HCT116 (cell line): ENCODE measurements at regions not wholly inside any gene's neighbourhood (a gene's known extent, or its start where the extent isn't known, plus 50 kb on each side); places are given as distances from the start of the nearest gene placed in this dataset.

Source experiments
- EZH2 ChIP-seq: fragments of 200-600 bp; sonication (generic); IDR thresholded peaks from 2 replicates; pipeline ENCODE4 v1.6.1; 2017; ENCODE audit warnings: antibody characterized with exemption, mixed run types
- EZH2phosphoT487 ChIP-seq: fragments of 200-600 bp; IDR thresholded peaks from 2 replicates; pipeline ENCODE4 v1.6.1; 2018; ENCODE audit warnings: antibody characterized with exemption, borderline replicate concordance
- JUND ChIP-seq: IDR thresholded peaks from 2 replicates; pipeline ENCODE4 v1.6.1; 2012
- MAX ChIP-seq: IDR thresholded peaks from 2 replicates; pipeline ENCODE4 v1.6.1; 2012
- POLR2A ChIP-seq: IDR thresholded peaks from 2 replicates; pipeline ENCODE4 v1.7.0; 2011; ENCODE audit warnings: borderline replicate concordance; ENCODE audit not compliant: insufficient read depth, insufficient read length; ENCODE audit errors: extremely low read depth
- RAD21 ChIP-seq: IDR thresholded peaks from 2 replicates; pipeline ENCODE4 v1.6.1; 2012; ENCODE audit warnings: low read depth, mild to moderate bottlenecking
- SIN3A ChIP-seq: IDR thresholded peaks from 2 replicates; pipeline ENCODE4 v1.6.1; 2012; ENCODE audit warnings: low read depth
- TCF7L2 ChIP-seq: IDR thresholded peaks from 2 replicates; pipeline ENCODE4 v1.7.0; 2011; ENCODE audit warnings: borderline replicate concordance, inconsistent platforms; ENCODE audit not compliant: insufficient read depth, insufficient read length; ENCODE audit errors: extremely low read depth
- YY1 ChIP-seq: IDR thresholded peaks from 2 replicates; pipeline ENCODE4 v1.6.1; 2011; ENCODE audit warnings: low read length, low read depth, moderate library complexity, mild to moderate bottlenecking; ENCODE audit not compliant: insufficient replicate concordance; ENCODE audit errors: extremely low read depth
- ZNF274 ChIP-seq: fragments of 200-500 bp; sonication (Bioruptor generic); IDR thresholded peaks from 2 replicates; pipeline ENCODE4 v1.6.1; 2014; ENCODE audit warnings: mild to moderate bottlenecking, low read depth, low read length, inconsistent platforms
- TF ChIP-seq, protein P1 (sequence below), 3 experiments: fragments of 200-600 bp in 1 of 3; sonication (generic) in 1 of 3; IDR thresholded peaks in 2 of 3; conservative IDR thresholded peaks in 1 of 3; 2 replicates each; pipeline ENCODE4 v1.5.1; 2012 to 2017; ENCODE audit warnings: low read depth in 2 of 3, low read length in 2 of 3, antibody characterized with exemption in 1 of 3, borderline replicate concordance in 1 of 3, control low read depth in 1 of 3, mild to moderate bottlenecking in 1 of 3, mixed read lengths in 1 of 3, mixed run types in 1 of 3, moderate library complexity in 1 of 3; ENCODE audit not compliant: insufficient read depth in 1 of 3
- TF ChIP-seq, protein P2 (sequence below): IDR thresholded peaks from 2 replicates; pipeline ENCODE4 v1.6.1; 2012; ENCODE audit warnings: low read depth

DNA sequence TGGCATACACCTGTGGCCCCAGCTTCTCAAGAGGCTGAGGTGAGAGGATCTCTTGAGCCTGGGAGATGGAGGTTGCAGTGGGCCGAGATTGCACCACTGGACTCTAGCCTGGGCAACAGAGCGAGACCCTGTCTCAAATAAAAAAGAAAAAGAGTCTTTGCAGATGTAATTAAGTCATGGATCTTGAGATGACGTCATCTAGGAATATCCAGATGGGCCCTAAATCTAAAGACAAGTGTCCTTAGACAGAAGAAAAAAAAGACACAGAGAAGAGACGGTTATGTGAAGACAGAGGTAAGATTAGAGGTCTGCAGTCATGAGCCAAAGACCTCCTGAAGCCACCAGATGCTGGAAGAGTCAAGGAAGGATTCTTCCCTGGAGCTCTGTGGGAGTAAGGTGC is 74.3 kb downstream of the RHOB start:
- TF ChIP-seq POLR2A (no peak), YY1 (no peak), MAX (no peak), SIN3A (no peak), TCF7L2 (no peak), EZH2phosphoT487 (no peak), ZNF274 (no peak), EZH2 (no peak), RAD21 (no peak), JUND (no peak)
- TF ChIP-seq, protein P1, sequence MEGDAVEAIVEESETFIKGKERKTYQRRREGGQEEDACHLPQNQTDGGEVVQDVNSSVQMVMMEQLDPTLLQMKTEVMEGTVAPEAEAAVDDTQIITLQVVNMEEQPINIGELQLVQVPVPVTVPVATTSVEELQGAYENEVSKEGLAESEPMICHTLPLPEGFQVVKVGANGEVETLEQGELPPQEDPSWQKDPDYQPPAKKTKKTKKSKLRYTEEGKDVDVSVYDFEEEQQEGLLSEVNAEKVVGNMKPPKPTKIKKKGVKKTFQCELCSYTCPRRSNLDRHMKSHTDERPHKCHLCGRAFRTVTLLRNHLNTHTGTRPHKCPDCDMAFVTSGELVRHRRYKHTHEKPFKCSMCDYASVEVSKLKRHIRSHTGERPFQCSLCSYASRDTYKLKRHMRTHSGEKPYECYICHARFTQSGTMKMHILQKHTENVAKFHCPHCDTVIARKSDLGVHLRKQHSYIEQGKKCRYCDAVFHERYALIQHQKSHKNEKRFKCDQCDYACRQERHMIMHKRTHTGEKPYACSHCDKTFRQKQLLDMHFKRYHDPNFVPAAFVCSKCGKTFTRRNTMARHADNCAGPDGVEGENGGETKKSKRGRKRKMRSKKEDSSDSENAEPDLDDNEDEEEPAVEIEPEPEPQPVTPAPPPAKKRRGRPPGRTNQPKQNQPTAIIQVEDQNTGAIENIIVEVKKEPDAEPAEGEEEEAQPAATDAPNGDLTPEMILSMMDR (IDR thresholded peaks at IDR 0.05 in 2 of 3, conservative IDR thresholded peaks at IDR 0.05 in 1 of 3; ENCODE audit: borderline replicate concordance in 1 of 3, insufficient read depth in 1 of 3, low read depth in 2 of 3, low read length in 2 of 3), result no peak
- TF ChIP-seq, protein P2, sequence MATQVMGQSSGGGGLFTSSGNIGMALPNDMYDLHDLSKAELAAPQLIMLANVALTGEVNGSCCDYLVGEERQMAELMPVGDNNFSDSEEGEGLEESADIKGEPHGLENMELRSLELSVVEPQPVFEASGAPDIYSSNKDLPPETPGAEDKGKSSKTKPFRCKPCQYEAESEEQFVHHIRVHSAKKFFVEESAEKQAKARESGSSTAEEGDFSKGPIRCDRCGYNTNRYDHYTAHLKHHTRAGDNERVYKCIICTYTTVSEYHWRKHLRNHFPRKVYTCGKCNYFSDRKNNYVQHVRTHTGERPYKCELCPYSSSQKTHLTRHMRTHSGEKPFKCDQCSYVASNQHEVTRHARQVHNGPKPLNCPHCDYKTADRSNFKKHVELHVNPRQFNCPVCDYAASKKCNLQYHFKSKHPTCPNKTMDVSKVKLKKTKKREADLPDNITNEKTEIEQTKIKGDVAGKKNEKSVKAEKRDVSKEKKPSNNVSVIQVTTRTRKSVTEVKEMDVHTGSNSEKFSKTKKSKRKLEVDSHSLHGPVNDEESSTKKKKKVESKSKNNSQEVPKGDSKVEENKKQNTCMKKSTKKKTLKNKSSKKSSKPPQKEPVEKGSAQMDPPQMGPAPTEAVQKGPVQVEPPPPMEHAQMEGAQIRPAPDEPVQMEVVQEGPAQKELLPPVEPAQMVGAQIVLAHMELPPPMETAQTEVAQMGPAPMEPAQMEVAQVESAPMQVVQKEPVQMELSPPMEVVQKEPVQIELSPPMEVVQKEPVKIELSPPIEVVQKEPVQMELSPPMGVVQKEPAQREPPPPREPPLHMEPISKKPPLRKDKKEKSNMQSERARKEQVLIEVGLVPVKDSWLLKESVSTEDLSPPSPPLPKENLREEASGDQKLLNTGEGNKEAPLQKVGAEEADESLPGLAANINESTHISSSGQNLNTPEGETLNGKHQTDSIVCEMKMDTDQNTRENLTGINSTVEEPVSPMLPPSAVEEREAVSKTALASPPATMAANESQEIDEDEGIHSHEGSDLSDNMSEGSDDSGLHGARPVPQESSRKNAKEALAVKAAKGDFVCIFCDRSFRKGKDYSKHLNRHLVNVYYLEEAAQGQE, result no peak
